Muscle of arm (tissue), 1 donor: ENCODE measurements at regions not wholly inside any gene's neighbourhood (a gene's known extent, or its start where the extent isn't known, plus 50 kb on each side); places are given as distances from the start of the nearest gene placed in this dataset.
A peak's percentile ranks its signal among the peaks of the same experiment; 100 is the strongest.
"Not testable (repeated sequence)": the region's sequence is repeated elsewhere in the genome, so short reads cannot be mapped to it uniquely, and the experiment has no call there.

ENCODE experiments used
- DNase-seq: peaks from one replicate; pipeline ENCODE4 v3.0.0-alpha.2; 2013

GRCh38 chr5:96483878-96484277, 50.8 kb upstream of the PCSK1 start:
- peak; percentile 4 for DNase-seq

- DNase-seq, result no peak
Measured at GRCh38 chr5:96487859-96488258, 54.8 kb upstream of the PCSK1 start.

GRCh38 chr5:96489532-96489931, 56.5 kb upstream of the PCSK1 start:
- no peak for DNase-seq

GRCh38 chr5:96492459-96493047, 59.5 kb upstream of the PCSK1 start:
- no peak for DNase-seq

- DNase-seq, result no peak
Measured at GRCh38 chr5:96493219-96493790, 60.3 kb upstream of the PCSK1 start.

- DNase-seq, result not testable (repeated sequence)
Measured at GRCh38 chr5:96495412-96495811, 62.4 kb upstream of the PCSK1 start.

GRCh38 chr5:96497027-96497426, 64.0 kb upstream of the PCSK1 start:
- DNase-seq, result not testable (repeated sequence)

- no peak for DNase-seq
Measured at GRCh38 chr5:96499753-96500345, 66.8 kb upstream of the PCSK1 start.

- no peak for DNase-seq
Measured at GRCh38 chr5:96501991-96502646, 69.1 kb upstream of the PCSK1 start.

- no peak for DNase-seq
Measured at GRCh38 chr5:96503501-96504236, 70.6 kb upstream of the PCSK1 start.

- no peak for DNase-seq
Measured at GRCh38 chr5:96506376-96506775, 73.3 kb upstream of the PCSK1 start.

GRCh38 chr5:96506866-96507527, 73.9 kb upstream of the PCSK1 start:
- no peak for DNase-seq

- no peak for DNase-seq
Measured at GRCh38 chr5:96509316-96509715, 76.3 kb upstream of the PCSK1 start.

GRCh38 chr5:96509721-96510350, 76.8 kb upstream of the PCSK1 start:
- no peak for DNase-seq

GRCh38 chr5:96516631-96517071, 83.6 kb upstream of the PCSK1 start:
- DNase-seq, result peak; percentile 22

GRCh38 chr5:96517295-96517694, 84.2 kb upstream of the PCSK1 start:
- peak; percentile 45 for DNase-seq

GRCh38 chr5:96520345-96520744, 87.3 kb upstream of the PCSK1 start:
- DNase-seq, result no peak

GRCh38 chr5:96522635-96523355, 89.7 kb upstream of the PCSK1 start:
- no peak for DNase-seq

- no peak for DNase-seq
Measured at GRCh38 chr5:96527768-96528661, 95.0 kb upstream of the PCSK1 start.
